ENCODE measurements at regions not wholly inside any gene's neighbourhood (a gene's known extent, or its start where the extent isn't known, plus 50 kb on each side); places are given as distances from the start of the nearest gene placed in this dataset.
A peak's percentile ranks its signal among the peaks of the same experiment; 100 is the strongest.

GRCh38 chr20:24805456-24806238 is 143.4 kb upstream of the CST7 start:
- Mint-ChIP-seq H3K27me3 (ENCODE audit: low read depth, poor library complexity) (no peaks in the 10 kb centered on the region), H3K36me3 (ENCODE audit: low read depth) (no peaks in the 10 kb centered on the region), H3K27ac (no peak overlapping the region), H3K4me1 (peaks cover 31% of the 10 kb centered on the region), H3K4me3 (no peak overlapping the region), H3K9me3 (no peaks in the 10 kb centered on the region)
- no peak for TF ChIP-seq CTCF (IDR thresholded peaks at IDR 0.05)
- no peak for DNase-seq

GRCh38 chr20:24806705-24807676 is 142.1 kb upstream of the CST7 start:
- Mint-ChIP-seq H3K9me3 (no peaks in the 10 kb centered on the region), H3K27me3 (ENCODE audit: low read depth, poor library complexity) (no peaks in the 10 kb centered on the region), H3K4me3 (no peak overlapping the region), H3K27ac (no peak overlapping the region), H3K4me1 (peaks cover 27% of the 10 kb centered on the region), H3K36me3 (ENCODE audit: low read depth) (no peaks in the 10 kb centered on the region)
- TF ChIP-seq CTCF (IDR thresholded peaks at IDR 0.05): no peak
- DNase-seq: no peak

- H3K9me3 Mint-ChIP-seq: no peaks in the 10 kb centered on the region
- H3K4me3 Mint-ChIP-seq: no peak overlapping the region
- peaks cover 27% of the 10 kb centered on the region for H3K4me1 Mint-ChIP-seq
- H3K36me3 Mint-ChIP-seq (ENCODE audit: low read depth): no peaks in the 10 kb centered on the region
- no peak for TF ChIP-seq CTCF (IDR thresholded peaks at IDR 0.05)
- peak overlapping the region; percentile 91 for H3K27ac Mint-ChIP-seq
- no peak for DNase-seq
- H3K27me3 Mint-ChIP-seq (ENCODE audit: low read depth, poor library complexity): no peaks in the 10 kb centered on the region
Measured at GRCh38 chr20:24808616-24809015, 140.5 kb upstream of the CST7 start.

- H3K9me3 Mint-ChIP-seq: no peaks in the 10 kb centered on the region
- no peak overlapping the region for H3K4me3 Mint-ChIP-seq
- no peaks in the 10 kb centered on the region for H3K36me3 Mint-ChIP-seq (ENCODE audit: low read depth)
- H3K4me1 Mint-ChIP-seq: peaks cover 27% of the 10 kb centered on the region
- H3K27me3 Mint-ChIP-seq (ENCODE audit: low read depth, poor library complexity): peaks cover 2% of the 10 kb centered on the region
- no peak for DNase-seq
- no peak for TF ChIP-seq CTCF (IDR thresholded peaks at IDR 0.05)
- peak overlapping the region; percentile 83 for H3K27ac Mint-ChIP-seq
Measured at GRCh38 chr20:24809606-24810005, 139.5 kb upstream of the CST7 start.

GRCh38 chr20:24810676-24811407 is 138.2 kb upstream of the CST7 start:
- DNase-seq: no peak
- H3K4me3 Mint-ChIP-seq: no peak overlapping the region
- H3K9me3 Mint-ChIP-seq: no peaks in the 10 kb centered on the region
- peaks cover 2% of the 10 kb centered on the region for H3K27me3 Mint-ChIP-seq (ENCODE audit: low read depth, poor library complexity)
- H3K36me3 Mint-ChIP-seq (ENCODE audit: low read depth): no peaks in the 10 kb centered on the region
- no peak for TF ChIP-seq CTCF (IDR thresholded peaks at IDR 0.05)
- no peak overlapping the region for H3K27ac Mint-ChIP-seq
- H3K4me1 Mint-ChIP-seq: peaks cover 16% of the 10 kb centered on the region

Measured in nephron progenitor cell (in vitro differentiated cells).